SK-N-SH treated with all-trans-retinoic acid at 6 μM for 48 hours (cell line): ENCODE measurements at regions not wholly inside any gene's neighbourhood (a gene's known extent, or its start where the extent isn't known, plus 50 kb on each side); places are given as distances from the start of the nearest gene placed in this dataset.

Experiments
- ATAC-seq: fragments of 200-7000 bp; cut with Tn5 transposase; 3 replicates; pipeline ENCODE4 v1.9.1; 2020; ENCODE audit warnings: mild to moderate bottlenecking, moderate library complexity
- BACH2 ChIP-seq: fragments of 250-450 bp; sonication (Bioruptor Pico); IDR thresholded peaks from 2 replicates; pipeline ENCODE4 v1.9.0; 2021; ENCODE audit warnings: mild to moderate bottlenecking, borderline replicate concordance
- CSDC2 ChIP-seq: fragments of 250-450 bp; sonication (Bioruptor Pico); IDR thresholded peaks from 2 replicates; pipeline ENCODE4 v1.5.0; 2020; ENCODE audit warnings: mild to moderate bottlenecking, moderate library complexity
- ESRRG ChIP-seq: fragments of 250-450 bp; sonication (Bioruptor Pico); IDR thresholded peaks from 2 replicates; pipeline ENCODE4 v1.6.1; 2021; ENCODE audit warnings: mild to moderate bottlenecking
- GLIS3 ChIP-seq: fragments of 250-450 bp; sonication (Bioruptor Pico); IDR thresholded peaks from 2 replicates; pipeline ENCODE4 v1.5.0; 2020; ENCODE audit warnings: mild to moderate bottlenecking, moderate library complexity
- ISL1 ChIP-seq: fragments of 250-450 bp; sonication (Bioruptor Pico); IDR thresholded peaks from 2 replicates; pipeline ENCODE4 v2.1.2; 2022; ENCODE audit warnings: mild to moderate bottlenecking, moderate library complexity
- OSR1 ChIP-seq: fragments of 250-450 bp; sonication (Bioruptor Pico); IDR thresholded peaks from 2 replicates; pipeline ENCODE4 v1.8.0; 2022; ENCODE audit warnings: moderate library complexity, mild to moderate bottlenecking, inconsistent platforms
- PPARA ChIP-seq: fragments of 250-450 bp; sonication (Bioruptor Pico); IDR thresholded peaks from 2 replicates; pipeline ENCODE4 v1.5.0; 2020; ENCODE audit warnings: mild to moderate bottlenecking, borderline replicate concordance
- RARB ChIP-seq: fragments of 250-450 bp; sonication (Bioruptor Pico); IDR thresholded peaks from 2 replicates; pipeline ENCODE4 v1.8.0; 2021; ENCODE audit warnings: mild to moderate bottlenecking, moderate library complexity
- SNAI2 ChIP-seq: fragments of 250-450 bp; sonication (Bioruptor Pico); IDR thresholded peaks from 2 replicates; pipeline ENCODE4 v1.5.0; 2020; ENCODE audit warnings: mild to moderate bottlenecking, moderate library complexity
- TCF4 ChIP-seq: fragments of 250-450 bp; sonication (Bioruptor Pico); IDR thresholded peaks from 2 replicates; pipeline ENCODE4 v1.8.0; 2021; ENCODE audit warnings: mild to moderate bottlenecking, moderate library complexity, borderline replicate concordance
- TOX ChIP-seq: fragments of 250-450 bp; sonication (Bioruptor Pico); IDR thresholded peaks from 2 replicates; pipeline ENCODE4 v1.8.0; 2021; ENCODE audit warnings: mild to moderate bottlenecking, moderate library complexity, borderline replicate concordance
- ZC3H10 ChIP-seq: fragments of 250-450 bp; sonication (Bioruptor Pico); IDR thresholded peaks from 2 replicates; pipeline ENCODE4 v1.5.1; 2021; ENCODE audit warnings: mild to moderate bottlenecking, moderate library complexity
- ZFP3 ChIP-seq: fragments of 250-450 bp; sonication (Bioruptor Pico); IDR thresholded peaks from 2 replicates; pipeline ENCODE4 v1.5.0; 2020; ENCODE audit warnings: mild to moderate bottlenecking, moderate library complexity
- ZFP30 ChIP-seq: fragments of 450-650 bp; formaldehyde crosslinking; IDR thresholded peaks from 2 replicates; pipeline ENCODE4 v1.5.0; 2022; ENCODE audit warnings: mild to moderate bottlenecking, moderate library complexity
- ZNF565 ChIP-seq: fragments of 450-650 bp; formaldehyde crosslinking; conservative IDR thresholded peaks from 2 replicates; pipeline ENCODE4 v1.5.0; 2020; ENCODE audit warnings: low read depth, mild to moderate bottlenecking, moderate library complexity
- ZNF70 ChIP-seq: fragments of 450-650 bp; formaldehyde crosslinking; IDR thresholded peaks from 2 replicates; pipeline ENCODE4 v1.5.0; 2020; ENCODE audit warnings: mild to moderate bottlenecking, moderate library complexity
- ZNF8 ChIP-seq: fragments of 450-650 bp; formaldehyde crosslinking; IDR thresholded peaks from 2 replicates; pipeline ENCODE4 v1.5.0; 2020; ENCODE audit warnings: mild to moderate bottlenecking, moderate library complexity
- TF ChIP-seq, protein P1 (sequence below): fragments of 250-450 bp; sonication (Bioruptor Pico); IDR thresholded peaks from 2 replicates; pipeline ENCODE4 v1.8.0; 2021; ENCODE audit warnings: low read depth, mild to moderate bottlenecking, moderate library complexity, borderline replicate concordance
- TF ChIP-seq, protein P2 (sequence below): fragments of 250-450 bp; sonication (Bioruptor Pico); IDR thresholded peaks from 2 replicates; pipeline ENCODE4 v1.5.1; 2020; ENCODE audit warnings: low read depth, mild to moderate bottlenecking, moderate library complexity
- TF ChIP-seq, protein P3 (sequence below): fragments of 250-450 bp; sonication (Bioruptor Pico); IDR thresholded peaks from 2 replicates; pipeline ENCODE4 v1.5.0; 2020; ENCODE audit warnings: mild to moderate bottlenecking, moderate library complexity
- TF ChIP-seq, protein P4 (sequence below): fragments of 250-450 bp; sonication (Bioruptor Pico); IDR thresholded peaks from 2 replicates; pipeline ENCODE4 v1.5.1; 2021; ENCODE audit warnings: mild to moderate bottlenecking, moderate library complexity
- TF ChIP-seq, protein P5 (sequence below): fragments of 250-450 bp; sonication (Bioruptor Pico); IDR thresholded peaks from 2 replicates; pipeline ENCODE4 v1.8.0; 2020; ENCODE audit warnings: mild to moderate bottlenecking, moderate library complexity, borderline replicate concordance

DNA sequence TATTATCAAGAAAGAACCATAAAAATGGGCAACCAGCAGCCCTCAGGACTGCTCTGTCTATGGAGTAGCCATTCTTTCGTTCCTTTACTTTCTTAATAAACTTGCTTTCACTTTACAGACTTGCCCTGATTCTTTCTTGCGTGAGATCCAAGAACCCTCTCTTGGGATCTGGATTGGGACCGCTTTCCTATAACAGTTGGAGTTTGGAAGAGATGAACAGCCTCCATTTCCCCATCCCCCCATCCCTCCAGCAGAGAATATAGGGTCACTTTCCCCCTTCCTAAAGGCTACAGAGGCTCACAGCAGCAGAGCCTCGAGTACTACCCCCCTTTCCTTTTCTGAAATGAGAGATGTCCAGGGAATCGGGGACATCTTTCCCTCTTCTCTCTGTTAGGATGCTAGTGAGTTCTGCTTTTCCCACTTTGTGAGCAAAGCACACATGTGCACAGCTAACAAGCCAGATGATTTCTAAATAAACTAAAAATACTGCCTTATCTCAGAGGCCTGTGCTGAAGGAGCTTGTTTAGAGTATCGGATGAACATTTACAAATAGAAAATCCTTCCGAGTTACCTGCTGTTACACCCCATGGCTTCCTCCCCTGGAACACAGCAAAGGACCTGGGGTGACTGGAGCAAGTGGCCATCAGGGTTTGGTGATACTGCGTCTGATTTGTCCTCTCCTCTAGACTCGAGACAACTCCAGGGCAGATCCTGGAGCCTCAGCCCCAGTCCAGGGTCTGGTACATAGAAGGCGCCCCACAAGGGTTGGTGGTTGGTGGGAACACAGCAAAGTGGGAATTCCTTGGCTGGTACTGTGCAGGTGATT is 144.2 kb downstream of the SLC38A6 start:
- ATAC-seq, result peak; percentile 19; the same call in 1 of the 3 replicates
- TF ChIP-seq, protein P1, sequence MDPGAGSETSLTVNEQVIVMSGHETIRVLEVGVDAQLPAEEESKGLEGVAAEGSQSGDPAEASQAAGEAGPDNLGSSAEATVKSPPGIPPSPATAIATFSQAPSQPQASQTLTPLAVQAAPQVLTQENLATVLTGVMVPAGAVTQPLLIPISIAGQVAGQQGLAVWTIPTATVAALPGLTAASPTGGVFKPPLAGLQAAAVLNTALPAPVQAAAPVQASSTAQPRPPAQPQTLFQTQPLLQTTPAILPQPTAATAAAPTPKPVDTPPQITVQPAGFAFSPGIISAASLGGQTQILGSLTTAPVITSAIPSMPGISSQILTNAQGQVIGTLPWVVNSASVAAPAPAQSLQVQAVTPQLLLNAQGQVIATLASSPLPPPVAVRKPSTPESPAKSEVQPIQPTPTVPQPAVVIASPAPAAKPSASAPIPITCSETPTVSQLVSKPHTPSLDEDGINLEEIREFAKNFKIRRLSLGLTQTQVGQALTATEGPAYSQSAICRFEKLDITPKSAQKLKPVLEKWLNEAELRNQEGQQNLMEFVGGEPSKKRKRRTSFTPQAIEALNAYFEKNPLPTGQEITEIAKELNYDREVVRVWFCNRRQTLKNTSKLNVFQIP, result no peak
- TF ChIP-seq, protein P2, sequence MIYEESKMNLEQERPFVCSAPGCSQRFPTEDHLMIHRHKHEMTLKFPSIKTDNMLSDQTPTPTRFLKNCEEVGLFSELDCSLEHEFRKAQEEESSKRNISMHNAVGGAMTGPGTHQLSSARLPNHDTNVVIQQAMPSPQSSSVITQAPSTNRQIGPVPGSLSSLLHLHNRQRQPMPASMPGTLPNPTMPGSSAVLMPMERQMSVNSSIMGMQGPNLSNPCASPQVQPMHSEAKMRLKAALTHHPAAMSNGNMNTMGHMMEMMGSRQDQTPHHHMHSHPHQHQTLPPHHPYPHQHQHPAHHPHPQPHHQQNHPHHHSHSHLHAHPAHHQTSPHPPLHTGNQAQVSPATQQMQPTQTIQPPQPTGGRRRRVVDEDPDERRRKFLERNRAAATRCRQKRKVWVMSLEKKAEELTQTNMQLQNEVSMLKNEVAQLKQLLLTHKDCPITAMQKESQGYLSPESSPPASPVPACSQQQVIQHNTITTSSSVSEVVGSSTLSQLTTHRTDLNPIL, result no peak
- TF ChIP-seq TOX (CRISPR knock-in tag), result no peak
- TF ChIP-seq, protein P3, sequence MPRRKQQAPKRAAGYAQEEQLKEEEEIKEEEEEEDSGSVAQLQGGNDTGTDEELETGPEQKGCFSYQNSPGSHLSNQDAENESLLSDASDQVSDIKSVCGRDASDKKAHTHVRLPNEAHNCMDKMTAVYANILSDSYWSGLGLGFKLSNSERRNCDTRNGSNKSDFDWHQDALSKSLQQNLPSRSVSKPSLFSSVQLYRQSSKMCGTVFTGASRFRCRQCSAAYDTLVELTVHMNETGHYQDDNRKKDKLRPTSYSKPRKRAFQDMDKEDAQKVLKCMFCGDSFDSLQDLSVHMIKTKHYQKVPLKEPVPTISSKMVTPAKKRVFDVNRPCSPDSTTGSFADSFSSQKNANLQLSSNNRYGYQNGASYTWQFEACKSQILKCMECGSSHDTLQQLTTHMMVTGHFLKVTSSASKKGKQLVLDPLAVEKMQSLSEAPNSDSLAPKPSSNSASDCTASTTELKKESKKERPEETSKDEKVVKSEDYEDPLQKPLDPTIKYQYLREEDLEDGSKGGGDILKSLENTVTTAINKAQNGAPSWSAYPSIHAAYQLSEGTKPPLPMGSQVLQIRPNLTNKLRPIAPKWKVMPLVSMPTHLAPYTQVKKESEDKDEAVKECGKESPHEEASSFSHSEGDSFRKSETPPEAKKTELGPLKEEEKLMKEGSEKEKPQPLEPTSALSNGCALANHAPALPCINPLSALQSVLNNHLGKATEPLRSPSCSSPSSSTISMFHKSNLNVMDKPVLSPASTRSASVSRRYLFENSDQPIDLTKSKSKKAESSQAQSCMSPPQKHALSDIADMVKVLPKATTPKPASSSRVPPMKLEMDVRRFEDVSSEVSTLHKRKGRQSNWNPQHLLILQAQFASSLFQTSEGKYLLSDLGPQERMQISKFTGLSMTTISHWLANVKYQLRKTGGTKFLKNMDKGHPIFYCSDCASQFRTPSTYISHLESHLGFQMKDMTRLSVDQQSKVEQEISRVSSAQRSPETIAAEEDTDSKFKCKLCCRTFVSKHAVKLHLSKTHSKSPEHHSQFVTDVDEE (CRISPR knock-in tag), result no peak
- TF ChIP-seq ISL1, result no peak
- no peak for TF ChIP-seq RARB (CRISPR knock-in tag)
- TF ChIP-seq PPARA (CRISPR knock-in tag), result no peak
- no peak for TF ChIP-seq ZFP3 (CRISPR knock-in tag)
- no peak for TF ChIP-seq ZNF565 (CRISPR knock-in tag)
- TF ChIP-seq, protein P4, sequence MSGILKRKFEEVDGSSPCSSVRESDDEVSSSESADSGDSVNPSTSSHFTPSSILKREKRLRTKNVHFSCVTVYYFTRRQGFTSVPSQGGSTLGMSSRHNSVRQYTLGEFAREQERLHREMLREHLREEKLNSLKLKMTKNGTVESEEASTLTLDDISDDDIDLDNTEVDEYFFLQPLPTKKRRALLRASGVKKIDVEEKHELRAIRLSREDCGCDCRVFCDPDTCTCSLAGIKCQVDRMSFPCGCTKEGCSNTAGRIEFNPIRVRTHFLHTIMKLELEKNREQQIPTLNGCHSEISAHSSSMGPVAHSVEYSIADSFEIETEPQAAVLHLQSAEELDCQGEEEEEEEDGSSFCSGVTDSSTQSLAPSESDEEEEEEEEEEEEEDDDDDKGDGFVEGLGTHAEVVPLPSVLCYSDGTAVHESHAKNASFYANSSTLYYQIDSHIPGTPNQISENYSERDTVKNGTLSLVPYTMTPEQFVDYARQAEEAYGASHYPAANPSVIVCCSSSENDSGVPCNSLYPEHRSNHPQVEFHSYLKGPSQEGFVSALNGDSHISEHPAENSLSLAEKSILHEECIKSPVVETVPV (CRISPR knock-in tag), result no peak
- no peak for TF ChIP-seq CSDC2 (CRISPR knock-in tag)
- TF ChIP-seq TCF4 (CRISPR knock-in tag), result no peak
- no peak for TF ChIP-seq ESRRG (CRISPR knock-in tag)
- no peak for TF ChIP-seq ZFP30
- TF ChIP-seq OSR1 (CRISPR knock-in tag), result no peak
- no peak for TF ChIP-seq GLIS3 (CRISPR knock-in tag)
- no peak for TF ChIP-seq ZNF70 (CRISPR knock-in tag)

DNA sequence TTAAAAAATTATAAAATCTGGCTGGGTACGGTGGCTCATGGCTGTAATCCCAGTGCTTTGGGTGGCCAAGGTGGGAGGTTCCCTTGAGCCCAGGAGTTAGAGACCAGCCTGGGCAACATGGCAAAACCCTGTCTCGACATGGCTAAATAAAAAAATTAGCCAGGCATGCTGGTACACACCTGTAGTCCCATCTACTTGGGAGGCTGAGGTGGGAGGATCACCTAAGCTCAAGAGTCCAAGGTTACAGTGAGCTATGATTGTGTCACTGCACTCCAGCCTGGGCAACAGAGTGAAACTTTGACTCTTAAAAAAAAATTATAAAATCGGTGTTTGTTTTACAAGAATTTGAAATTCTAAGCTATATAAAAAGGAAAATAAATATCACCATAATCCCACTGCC is 141.8 kb downstream of the SLC38A6 start:
- ATAC-seq, result no peak
- no peak for TF ChIP-seq ZFP3 (CRISPR knock-in tag)
- no peak for TF ChIP-seq SNAI2 (CRISPR knock-in tag)
- TF ChIP-seq, protein P5, sequence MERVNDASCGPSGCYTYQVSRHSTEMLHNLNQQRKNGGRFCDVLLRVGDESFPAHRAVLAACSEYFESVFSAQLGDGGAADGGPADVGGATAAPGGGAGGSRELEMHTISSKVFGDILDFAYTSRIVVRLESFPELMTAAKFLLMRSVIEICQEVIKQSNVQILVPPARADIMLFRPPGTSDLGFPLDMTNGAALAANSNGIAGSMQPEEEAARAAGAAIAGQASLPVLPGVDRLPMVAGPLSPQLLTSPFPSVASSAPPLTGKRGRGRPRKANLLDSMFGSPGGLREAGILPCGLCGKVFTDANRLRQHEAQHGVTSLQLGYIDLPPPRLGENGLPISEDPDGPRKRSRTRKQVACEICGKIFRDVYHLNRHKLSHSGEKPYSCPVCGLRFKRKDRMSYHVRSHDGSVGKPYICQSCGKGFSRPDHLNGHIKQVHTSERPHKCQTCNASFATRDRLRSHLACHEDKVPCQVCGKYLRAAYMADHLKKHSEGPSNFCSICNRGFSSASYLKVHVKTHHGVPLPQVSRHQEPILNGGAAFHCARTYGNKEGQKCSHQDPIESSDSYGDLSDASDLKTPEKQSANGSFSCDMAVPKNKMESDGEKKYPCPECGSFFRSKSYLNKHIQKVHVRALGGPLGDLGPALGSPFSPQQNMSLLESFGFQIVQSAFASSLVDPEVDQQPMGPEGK (CRISPR knock-in tag), result no peak
- TF ChIP-seq CSDC2 (CRISPR knock-in tag), result no peak
- no peak for TF ChIP-seq BACH2
- TF ChIP-seq ZNF8 (CRISPR knock-in tag), result no peak
- TF ChIP-seq, protein P3 (CRISPR knock-in tag), result no peak
- TF ChIP-seq RARB (CRISPR knock-in tag), result no peak
- no peak for TF ChIP-seq ZC3H10 (CRISPR knock-in tag)
- no peak for TF ChIP-seq TCF4 (CRISPR knock-in tag)
- TF ChIP-seq GLIS3 (CRISPR knock-in tag), result no peak
- TF ChIP-seq ZNF565 (CRISPR knock-in tag), result no peak
